ENCODE measurements at regions not wholly inside any gene's neighbourhood (a gene's known extent, or its start where the extent isn't known, plus 50 kb on each side); places are given as distances from the start of the nearest gene placed in this dataset.
"Not testable (repeated sequence)": the region's sequence is repeated elsewhere in the genome, so short reads cannot be mapped to it uniquely, and the experiment has no call there.

GRCh38 chr2:7420530-7420929 is 503.3 kb downstream of the RNF144A start:
- intact Hi-C loops (cut with micrococcal nuclease): no loop called here

DNA sequence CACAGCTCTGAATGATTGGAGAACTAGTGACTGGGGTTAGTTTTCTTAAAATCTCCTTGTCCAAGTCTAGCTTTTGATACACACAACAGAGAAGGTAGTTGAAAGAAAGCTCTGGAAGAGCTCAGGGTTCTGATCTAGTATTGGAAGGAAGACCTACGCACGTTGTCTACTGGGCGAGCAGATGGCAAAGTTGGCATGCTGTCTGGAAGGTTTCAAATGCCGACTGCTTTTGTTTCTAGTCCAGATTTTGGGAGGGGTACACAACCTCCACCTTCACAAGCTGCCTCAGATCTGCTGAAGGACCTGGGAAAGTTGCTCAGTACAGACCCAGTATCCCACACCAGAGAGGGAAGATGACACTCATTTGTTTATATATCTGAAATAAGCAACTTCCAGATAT is 507.3 kb downstream of the RNF144A start:
- intact Hi-C loops (cut with micrococcal nuclease): no loop called here

GRCh38 chr2:7427293-7428060 is 510.3 kb downstream of the RNF144A start:
- intact Hi-C loops (cut with micrococcal nuclease): loop anchor here (1.0 to 5.0 kb wide), 18 partner anchors 23 to 1334 kb away; no protein-coding TSS in a partner anchor

DNA sequence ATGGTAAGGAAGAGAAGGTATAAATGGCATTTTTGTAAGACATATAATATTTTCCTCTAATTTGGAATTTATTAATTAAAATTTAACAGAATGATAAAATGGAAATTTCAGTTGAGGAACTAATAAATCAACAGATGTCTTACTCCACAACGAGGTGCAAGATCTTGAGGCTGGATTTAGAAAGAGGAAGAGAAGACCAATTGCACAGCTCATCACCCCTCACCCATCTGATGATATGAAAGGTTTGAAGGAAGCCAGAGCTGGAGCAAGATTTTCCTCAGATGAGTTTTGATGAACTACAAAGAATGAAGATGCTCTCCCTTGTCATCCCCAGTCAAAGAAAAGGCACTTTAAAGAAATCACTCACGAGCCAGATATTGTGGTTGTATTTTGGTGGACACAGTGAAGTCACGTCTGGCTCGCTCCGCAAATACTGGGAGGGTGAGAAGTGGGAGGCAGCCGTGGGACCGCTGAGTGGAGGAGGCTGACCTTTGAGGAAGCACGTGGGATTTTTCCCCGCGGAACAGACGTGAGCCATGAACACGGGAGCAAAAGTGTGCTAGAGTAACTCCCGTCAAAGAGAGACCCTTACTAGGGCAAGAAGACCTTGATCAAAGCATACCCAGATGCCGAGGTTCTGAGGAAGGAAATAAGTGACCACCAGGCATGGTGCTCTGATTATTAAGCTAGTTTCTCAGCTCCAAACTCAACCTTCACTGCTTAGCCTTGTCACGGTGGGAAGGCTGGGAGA is 511.4 kb downstream of the RNF144A start:
- intact Hi-C loops (cut with micrococcal nuclease): loop anchor here (1.0 to 5.0 kb wide), 7 partner anchors 9 to 1059 kb away; no protein-coding TSS in a partner anchor

DNA sequence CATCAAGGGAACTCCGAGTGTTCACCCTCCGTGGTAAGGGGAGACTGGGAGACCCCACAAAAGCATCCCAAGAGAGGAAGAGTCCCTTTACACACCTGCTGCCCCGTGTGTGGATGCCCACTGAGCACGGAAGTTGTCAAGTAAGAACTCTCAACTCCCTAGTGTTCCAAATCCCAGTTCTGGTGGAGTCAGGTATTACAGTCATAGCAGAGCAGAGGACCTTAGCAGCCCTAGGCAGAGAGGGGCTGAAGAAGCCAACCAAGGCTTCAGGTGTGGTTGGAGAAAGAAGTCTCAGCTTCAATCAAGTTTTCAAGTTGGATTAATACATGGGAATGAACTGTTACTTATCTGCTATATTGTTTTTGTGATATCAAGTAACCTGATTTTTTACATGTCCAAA is 512.5 kb downstream of the RNF144A start:
- intact Hi-C loops (cut with micrococcal nuclease): loop anchor here (1.0 to 10.0 kb wide), 8 partner anchors 8 to 1058 kb away; no protein-coding TSS in a partner anchor

DNA sequence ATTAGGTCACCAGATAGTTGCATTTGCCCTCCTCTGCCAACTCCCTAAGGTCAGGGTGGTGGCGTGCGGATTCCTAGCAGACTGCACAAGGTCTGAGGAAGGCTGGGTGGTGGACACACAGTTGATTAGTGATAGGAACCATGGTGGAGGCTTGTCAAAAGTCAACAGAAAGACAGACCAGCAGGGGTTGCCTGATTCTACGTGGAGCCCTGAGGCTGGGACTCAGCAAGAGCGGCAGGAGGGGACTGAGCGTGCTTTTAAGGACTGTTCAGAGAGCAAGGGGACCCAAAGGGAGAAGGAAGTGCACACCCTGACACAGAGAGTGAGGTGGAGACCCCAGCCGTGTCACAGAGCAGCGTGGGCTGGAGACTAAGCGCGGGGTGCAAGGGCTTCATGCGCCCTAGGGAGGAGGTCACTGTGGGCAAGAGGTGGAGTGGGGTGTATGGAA is 513.2 kb downstream of the RNF144A start:
- intact Hi-C loops (cut with micrococcal nuclease): loop anchor here (10.0 kb wide), 1 partner anchor 644 kb away; no protein-coding TSS in a partner anchor

- intact Hi-C loops (cut with micrococcal nuclease): loop anchor here (1.0 to 10.0 kb wide), 3 partner anchors 241 to 644 kb away; no protein-coding TSS in a partner anchor
Measured at GRCh38 chr2:7430869-7431641, 513.8 kb downstream of the RNF144A start.

DNA sequence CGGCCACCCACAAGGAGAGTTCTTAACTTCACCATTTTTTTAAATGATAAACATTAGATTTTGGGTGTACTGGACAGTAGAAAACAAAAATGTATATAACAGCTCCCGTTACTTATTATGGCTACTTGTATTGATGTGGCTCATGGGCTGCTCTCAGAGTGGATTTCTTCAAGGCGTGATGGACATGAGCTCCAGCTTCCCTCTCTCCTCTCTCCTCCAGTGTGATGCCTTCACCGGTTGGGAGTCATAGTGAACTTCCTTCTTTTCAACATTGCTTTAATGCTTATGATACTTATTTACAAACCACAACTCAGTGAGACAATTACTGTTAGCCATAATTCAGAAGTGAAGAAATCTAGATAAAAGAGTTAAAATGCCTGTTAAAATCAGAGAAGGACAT is 515.2 kb downstream of the RNF144A start:
- intact Hi-C loops (cut with micrococcal nuclease): loop anchor here (10.0 kb wide), 1 partner anchor 642 kb away; no protein-coding TSS in a partner anchor

GRCh38 chr2:7436096-7436906 is 519.1 kb downstream of the RNF144A start:
- intact Hi-C loops (cut with micrococcal nuclease): loop anchor here (2.0 to 10.0 kb wide), 3 partner anchors 81 to 638 kb away; no protein-coding TSS in a partner anchor

- intact Hi-C loops (cut with micrococcal nuclease): loop anchor here (1.0 to 10.0 kb wide), 6 partner anchors 8 to 638 kb away; no protein-coding TSS in a partner anchor
Measured at GRCh38 chr2:7437141-7437540, 519.9 kb downstream of the RNF144A start.

GRCh38 chr2:7437716-7438632 is 520.8 kb downstream of the RNF144A start:
- intact Hi-C loops (cut with micrococcal nuclease): loop anchor here (1.0 to 10.0 kb wide), 6 partner anchors 9 to 637 kb away; no protein-coding TSS in a partner anchor

DNA sequence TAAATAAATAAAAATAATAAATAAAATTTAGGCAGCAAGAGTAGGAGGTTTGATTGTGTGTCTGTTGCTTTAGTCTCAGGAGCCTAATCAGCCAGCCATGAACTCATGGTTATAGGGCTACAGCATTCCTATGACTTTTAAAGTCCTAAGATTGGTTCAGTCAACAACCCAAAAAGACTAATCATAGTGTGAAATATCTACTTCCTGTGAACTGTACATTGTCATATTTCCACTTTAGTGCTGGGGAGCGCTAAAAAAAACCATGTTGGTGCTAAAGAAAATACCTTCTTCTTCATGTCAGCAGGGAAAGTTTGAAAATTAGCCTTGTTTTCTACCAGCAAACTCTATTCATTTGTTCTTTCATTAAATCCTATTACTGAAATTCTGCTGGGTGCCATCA is 521.6 kb downstream of the RNF144A start:
- intact Hi-C loops (cut with micrococcal nuclease): loop anchor here (5.0 to 10.0 kb wide), 2 partner anchors 78 to 636 kb away; no protein-coding TSS in a partner anchor

- intact Hi-C loops (cut with micrococcal nuclease): no loop called here
Measured at GRCh38 chr2:7440977-7441376, 523.8 kb downstream of the RNF144A start.

DNA sequence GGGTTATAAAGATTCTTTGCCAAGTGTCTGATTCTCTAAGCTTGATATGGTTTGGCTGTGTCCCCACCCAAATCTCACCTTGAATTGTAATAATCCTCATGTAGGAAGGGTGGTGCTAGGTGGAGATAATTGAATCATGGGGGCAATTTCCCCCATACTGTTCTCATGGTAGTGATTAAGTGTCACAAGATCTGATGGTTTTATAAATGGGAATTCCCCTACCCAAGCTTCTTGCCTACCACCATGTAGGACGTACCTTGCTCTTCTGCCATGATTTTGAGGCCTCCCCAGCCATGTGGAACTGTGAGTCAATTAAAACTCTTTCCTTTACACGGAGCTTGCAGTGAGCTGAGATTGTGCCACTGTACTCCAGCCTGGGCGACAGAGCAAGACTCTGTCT is 524.6 kb downstream of the RNF144A start:
- intact Hi-C loops (cut with micrococcal nuclease): not testable (repeated sequence)

DNA sequence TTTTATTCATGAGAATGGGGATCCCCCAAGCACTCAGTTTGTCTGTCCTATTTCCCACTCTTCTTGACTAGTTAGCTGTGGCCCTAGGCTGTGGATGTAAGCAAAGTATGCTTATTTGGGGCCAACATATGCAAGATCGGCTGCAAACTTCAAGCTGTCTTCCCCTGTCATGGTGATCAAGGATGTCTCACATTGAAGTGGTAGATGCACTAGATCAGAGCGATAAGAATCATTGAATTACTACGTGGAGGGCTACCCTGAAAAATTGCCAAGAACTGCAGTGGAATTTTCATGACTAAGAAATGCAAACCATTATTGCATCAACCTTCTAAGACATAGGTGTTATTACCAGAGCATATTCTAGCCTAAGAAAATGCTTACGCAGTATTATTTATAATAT is 527.4 kb downstream of the RNF144A start:
- intact Hi-C loops (cut with micrococcal nuclease): no loop called here

DNA sequence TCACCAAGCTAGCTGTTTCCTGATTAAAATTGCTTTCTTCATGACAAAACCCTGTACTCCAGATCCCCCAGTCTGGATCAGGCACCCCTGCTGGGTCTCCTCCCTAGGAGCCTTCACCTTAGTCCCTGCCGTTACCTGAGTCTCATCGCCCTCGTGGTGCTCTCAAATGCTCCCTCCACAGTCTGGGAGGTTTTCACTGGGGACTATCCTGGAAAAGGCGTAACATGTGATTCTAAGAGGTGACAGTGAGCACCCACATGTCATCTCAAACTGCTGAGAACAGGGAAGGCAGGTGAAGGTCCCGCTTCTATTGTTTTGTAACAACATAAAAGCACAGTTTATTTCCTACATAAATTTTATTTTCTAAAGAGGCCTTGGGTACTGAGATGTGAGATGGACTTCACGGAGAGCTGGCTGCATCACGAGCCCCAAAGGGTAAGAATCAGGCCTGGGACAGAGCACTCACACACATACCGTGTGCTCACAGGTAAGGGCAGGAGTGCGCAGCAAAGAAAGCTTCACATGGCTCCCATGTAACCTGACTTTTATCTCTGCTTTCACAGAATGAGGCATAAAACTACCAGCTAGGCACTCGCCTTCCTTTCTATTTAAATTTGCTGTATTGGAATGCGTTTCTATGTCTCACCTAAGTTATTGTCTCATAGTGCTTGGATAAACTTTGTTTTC is 531.5 kb downstream of the RNF144A start:
- intact Hi-C loops (cut with micrococcal nuclease): no loop called here

- intact Hi-C loops (cut with micrococcal nuclease): no loop called here
Measured at GRCh38 chr2:7449298-7449697, 532.1 kb downstream of the RNF144A start.

GRCh38 chr2:7450188-7450832 is 533.1 kb downstream of the RNF144A start:
- intact Hi-C loops (cut with micrococcal nuclease): loop anchor here (1.0 to 5.0 kb wide), 11 partner anchors 13 to 1231 kb away; no protein-coding TSS in a partner anchor

Data from T-helper 1 cell treated with Interleukin-12 subunit alpha and Interleukin-12 subunit beta and Interleukin-4 antibody, amounts not matched to agents 30 ng/mL and 1 ng/mL, for 36 hours (primary cell).